ENCODE measurements at regions not wholly inside any gene's neighbourhood (a gene's known extent, or its start where the extent isn't known, plus 50 kb on each side); places are given as distances from the start of the nearest gene placed in this dataset.

GRCh38 chr5:179453616-179454015 lies 96.7 kb upstream of the RUFY1 start:
- TF ChIP-seq CTCF (conservative IDR thresholded peaks at IDR 0.05; ENCODE audit: low read length), result no peak
- no peak for TF ChIP-seq EZH2phosphoT487 (IDR thresholded peaks at IDR 0.05; ENCODE audit: borderline replicate concordance)
